Left renal cortex interstitium (tissue), 4 donors: ENCODE measurements at regions not wholly inside any gene's neighbourhood (a gene's known extent, or its start where the extent isn't known, plus 50 kb on each side); places are given as distances from the start of the nearest gene placed in this dataset.

ENCODE experiments used
- DNase-seq, 4 donors: peaks; one replicate each; pipeline ENCODE4 v3.0.0-alpha.2; 2013; ENCODE audit warnings: low read depth in 4 of 4, low spot score in 2 of 4, missing footprints in 1 of 4

DNA sequence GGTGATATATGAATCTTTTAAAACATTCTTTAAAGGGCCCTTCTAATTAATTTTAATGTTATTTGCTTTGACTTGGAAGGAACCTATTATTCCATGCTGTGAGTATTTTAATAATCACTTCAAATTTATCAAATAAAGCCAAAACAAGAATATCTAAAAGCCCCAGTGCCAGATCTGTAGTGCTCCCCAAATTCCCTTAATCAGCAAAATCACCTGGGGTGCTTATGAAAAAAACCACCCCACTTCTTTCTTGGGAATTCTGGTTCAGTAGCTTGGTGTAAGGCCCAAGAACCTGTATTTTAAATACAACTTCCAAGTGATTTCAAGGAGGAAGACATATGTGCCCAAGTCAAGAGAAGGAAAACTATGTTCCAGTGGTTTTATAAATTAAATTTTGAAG lies 202.4 kb upstream of the OSR1 start:
- no peak for DNase-seq

DNA sequence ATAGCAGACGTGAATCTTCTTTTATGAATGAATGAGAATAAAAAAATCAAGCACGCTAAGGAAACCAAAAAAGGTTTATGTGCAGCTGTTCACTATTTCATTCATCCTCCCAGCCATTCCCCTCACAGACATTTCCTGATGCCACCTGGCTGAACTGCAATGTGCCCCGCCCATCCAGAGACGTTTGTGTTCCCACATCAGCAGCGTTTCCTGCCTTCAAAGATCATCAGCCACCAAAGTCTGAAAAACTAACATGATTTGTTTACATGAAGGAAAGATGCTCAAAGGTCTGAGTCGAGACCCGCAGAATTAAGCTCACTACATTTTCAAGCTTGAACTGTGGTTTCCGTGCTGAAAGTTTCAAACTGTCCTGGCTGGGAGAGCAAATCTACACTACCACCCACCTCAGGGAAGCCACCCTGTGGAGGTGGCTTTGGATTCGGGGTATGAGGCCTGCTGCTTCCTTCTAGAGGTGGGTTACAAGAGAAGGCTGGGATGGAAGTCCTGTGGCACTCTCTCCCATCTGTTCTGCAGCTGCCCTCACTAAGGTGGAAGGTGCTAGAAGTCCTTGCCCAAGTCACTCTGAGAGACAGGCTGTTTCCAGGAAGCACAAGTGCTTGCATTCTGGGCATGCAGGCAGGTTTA lies 201.3 kb upstream of the OSR1 start:
- DNase-seq = no peak

DNA sequence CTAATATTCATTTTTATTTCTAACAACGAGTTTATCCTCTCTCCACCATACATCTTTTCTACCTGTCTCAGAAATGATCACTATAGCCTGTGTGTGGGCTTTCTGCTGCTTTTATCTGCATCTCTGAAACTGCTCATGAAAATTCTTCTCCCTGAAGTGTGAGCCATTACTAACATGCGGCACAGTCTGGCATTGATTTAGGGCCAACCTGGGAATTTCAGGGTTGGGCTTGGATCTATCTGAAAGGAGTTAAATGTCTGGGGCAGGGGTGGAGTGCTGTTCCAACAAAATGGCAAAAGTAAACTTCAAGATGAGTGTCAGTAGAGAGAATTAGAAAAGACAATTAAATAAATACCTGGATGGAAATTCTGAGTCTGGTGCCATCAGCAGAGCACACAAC lies 198.2 kb upstream of the OSR1 start:
- DNase-seq = no peak

DNA sequence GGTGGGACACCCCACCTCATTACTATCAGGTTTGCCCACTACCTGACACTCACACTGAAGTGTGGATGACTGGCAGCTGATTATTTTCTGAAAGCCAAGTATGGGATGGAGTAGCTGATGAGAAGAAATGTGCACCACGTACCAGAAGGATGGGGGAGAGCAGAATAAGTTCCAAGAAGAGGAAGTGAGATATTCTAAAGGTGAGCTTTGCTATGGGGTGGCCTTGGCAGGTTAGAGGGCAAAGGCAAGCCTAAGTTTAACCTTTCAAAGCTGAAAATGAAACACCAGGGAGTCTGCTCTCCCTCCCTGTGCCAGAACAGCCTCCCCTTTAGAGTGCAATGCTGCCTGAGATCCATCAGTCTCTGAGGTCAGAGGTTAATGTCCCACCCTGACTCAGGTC lies 196.1 kb upstream of the OSR1 start:
- no peak for DNase-seq

DNA sequence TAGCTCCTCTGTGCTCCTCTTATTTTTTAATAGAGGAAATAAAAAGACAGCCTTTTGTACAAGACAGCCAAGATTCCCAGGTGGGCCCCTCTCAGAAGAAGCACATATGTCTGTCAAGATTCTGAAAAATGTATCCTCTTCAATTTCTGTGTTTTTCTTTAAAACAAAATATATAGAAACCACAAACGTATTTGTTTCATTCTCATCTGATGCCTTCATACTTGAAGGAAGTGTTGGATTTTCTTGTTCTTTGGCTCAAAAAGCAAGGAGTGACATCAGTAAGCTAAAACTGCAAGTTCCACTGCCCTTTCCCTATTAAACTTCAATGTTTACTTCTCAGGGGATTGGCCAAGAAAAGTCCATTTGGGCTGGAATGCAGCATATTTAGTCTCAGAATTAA lies 193.8 kb upstream of the OSR1 start:
- DNase-seq = no peak

DNA sequence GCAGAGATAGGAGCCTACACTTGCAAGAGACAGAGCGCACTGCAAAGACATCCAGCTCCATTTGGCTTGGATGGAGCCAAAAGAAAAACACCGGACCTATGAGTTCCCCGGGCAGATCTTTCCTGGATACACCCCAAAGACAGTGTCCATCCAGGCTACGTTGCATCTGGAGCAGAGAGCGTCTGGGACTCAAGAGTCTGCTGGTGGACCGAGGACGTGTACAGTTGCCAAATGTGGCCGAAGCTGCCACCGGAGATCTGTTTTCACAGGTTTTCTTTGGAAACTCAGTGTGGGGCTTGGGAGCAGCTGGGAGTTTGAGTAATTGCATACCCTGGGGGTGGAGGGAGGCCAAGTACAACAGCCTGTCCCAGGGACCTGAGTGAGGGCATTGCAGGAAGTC lies 192.3 kb upstream of the OSR1 start:
- DNase-seq = no peak

DNA sequence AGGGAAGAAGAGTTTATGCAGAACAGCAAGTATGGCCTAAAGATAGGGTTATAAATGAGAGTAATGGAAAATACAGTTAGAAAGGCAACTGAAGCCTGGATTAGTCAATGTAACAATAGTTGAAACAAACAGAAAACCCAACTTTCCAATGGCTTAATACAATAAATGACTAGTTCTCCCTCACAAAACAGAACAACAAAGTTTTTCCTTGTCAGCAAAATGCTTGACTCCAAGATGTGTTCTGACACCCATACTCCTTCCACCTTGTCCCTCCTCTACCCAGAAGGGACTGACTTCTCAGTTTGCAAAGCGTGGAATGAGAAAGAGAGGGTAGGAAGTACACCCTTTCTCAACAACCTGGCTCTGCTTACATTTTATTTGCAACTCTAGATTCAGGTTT lies 191.4 kb upstream of the OSR1 start:
- no peak for DNase-seq

DNA sequence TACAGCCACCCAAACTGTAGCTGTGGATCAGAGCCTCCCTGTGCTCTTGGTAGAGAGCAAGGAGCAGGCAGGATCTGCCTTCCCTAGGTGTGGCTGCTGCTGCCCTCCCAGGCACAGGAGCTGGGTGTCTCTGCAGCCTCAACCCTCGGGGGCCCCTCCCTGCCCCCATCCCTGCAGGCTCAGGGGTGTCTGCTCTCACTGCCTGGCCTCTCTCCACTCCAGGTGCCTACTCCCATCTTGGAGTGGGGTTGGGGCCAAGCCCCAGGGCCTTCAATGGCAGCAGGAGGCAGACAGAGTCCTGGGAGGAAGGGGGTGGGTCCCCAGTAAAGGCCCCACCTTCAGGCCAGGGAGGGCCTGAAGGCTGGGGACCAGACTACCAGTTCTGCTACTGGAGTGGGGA lies 189.7 kb upstream of the OSR1 start:
- DNase-seq = no peak

DNA sequence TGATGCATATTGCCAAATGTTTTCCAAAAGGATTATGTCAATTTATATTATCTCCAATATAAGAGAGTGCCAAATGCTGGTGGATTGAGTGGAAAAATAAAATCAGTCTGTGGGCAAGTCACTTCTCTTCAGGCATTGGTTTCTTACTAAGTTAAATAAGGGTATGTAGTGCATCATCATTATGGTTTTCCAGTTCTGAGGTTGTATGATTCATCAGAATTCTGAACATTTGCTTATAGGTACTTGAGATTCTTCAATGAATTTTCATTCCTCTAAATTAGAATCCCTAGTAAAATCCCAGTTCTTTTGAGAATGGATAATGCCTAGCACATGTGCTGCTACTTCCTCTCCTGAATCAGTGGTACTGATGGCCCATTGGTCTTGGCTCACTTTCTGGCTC lies 188.9 kb upstream of the OSR1 start:
- no peak for DNase-seq

DNA sequence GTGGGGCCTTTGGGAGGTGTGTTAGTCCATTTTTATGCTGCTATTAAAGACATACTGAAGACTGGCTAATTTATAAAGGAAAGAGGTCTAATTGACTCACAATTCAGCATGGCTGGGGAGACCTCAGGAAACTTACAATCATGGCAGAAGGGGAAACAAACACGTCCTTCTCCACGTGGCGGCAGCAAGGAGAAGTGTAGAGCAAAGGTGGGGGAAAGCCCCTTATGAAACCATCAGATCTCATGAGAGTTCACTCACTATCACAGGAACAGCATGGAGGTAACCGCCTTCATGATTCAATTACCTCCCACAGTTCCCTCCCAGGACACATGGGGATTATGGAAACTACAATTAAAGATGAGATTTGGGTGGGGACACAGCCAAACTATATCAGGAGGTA lies 187.1 kb upstream of the OSR1 start:
- DNase-seq = no peak

DNA sequence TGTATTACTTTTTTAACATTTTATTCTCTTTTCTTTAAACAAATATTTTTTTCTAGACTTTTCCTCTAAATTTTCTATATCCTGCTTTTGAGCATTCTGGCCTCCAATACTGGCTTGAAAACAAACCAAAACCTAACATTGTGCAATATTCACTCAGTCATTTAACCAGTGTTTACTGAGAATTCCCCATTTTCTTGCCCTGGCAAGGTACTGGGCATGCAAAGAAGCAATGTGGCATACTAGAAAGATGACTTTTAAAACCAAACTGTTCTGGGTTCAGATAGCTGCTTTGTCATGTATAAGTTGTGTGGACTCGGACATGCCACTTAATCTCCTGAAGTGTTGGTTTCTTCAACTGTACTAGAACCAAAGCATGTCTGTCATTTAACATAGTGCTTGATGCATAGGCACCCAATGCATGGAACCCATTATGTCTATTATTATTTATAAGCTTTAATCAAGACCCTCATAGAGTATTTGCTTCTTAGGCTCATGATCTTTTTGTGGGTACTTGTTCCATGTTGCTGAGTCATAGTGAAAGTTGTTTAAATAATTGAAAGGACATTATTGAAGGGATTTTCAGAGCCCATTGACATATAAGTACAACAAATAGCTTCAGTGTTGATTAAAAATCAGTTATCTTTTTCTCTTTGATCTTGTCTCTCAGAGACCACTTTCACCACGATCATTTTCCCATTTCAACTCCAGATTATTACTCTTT lies 185.4 kb upstream of the OSR1 start:
- DNase-seq = no peak

DNA sequence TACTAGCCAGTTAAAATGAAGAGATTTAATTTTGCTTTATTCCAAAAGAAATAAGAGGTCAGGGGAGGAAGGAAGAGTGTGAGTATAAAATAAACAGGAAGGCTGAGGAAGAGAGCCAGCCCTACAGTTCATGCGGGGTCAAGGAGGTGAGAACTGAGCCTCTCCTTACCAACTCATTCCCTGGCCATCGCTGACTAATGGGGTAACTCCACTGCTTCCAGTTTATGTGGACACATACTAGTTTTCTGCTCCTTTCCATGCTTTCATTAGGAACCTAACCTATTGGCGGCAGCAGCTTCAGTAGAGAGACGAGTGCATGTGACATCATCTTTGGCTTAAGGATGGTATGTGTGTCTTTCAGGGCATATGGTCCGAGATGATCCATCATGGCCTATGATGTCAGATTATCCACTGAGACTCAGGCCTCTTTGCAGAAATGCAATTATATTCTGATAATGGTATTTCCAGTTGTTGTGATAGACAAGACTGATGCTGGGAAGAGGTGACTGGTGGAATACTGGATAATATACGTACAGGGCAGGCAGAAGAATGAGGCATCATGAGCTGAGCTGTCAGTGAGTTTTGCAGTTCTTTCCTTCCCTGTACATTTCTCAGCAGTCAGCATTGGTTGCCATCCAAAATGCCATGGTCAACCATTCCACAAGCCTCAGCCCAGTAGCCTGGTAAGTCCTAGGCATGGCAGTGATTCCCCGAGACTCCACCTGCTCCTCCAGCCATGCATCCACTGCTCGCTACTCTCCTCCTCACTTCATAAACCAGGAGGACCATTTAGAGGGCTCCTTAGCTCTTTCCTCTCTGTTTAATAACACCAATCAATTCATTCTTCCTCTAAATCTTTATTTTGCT lies 184.6 kb upstream of the OSR1 start:
- no peak for DNase-seq

DNA sequence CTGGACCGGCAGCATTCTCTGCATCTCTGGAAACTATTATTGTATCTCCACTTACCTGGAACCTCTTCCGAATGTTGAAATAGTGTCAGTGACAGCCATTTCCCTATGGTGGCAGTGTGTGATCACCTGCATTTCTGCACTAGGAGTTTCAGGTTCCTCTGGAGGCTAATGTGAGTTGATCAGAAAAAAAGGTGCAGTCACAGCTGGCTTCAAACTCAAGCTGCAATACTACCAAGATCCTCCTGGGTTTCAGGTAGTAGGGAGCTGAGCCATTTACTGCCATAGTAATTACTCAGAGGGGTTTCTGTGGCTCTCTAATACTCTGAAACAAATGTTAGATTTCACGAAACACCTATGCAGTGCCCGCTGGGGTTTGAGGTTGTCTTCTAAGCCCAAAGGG lies 183.5 kb upstream of the OSR1 start:
- no peak for DNase-seq

DNA sequence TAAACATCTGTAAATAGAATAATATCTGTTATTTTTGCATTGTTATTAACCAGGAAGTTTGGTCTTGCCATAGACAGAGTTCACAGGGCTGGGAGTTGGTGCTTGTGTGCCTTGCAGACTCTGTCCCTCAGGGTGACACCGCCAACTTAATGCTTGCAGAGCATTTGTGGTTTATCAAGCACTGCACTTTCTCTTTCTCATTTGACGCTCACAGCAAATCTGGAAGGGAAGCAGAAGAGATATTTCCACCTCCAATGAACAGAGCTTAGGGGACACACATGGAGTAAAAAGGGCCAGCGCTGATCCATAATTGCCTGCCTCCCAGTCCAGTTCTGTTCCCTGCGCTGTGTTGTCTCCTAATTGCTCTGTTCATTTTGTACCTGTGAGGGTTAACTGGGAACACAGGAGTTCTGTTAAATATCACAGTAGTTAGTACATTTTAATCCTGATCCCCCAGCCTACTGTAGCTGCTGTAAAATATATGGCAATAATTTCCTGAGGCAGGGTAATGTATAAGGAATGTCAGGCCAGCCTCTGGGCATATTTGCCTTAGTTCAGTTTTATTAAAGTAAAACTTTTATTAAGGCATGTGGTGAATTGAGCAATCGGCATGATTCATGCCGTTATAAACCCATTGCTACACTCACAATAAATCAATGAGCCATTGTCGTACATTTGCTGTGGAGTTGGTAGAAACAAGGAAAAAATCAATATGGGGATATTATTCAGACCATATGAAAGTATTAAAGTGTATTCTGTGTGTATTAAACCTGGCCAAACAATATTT lies 182.5 kb upstream of the OSR1 start:
- no peak for DNase-seq

DNA sequence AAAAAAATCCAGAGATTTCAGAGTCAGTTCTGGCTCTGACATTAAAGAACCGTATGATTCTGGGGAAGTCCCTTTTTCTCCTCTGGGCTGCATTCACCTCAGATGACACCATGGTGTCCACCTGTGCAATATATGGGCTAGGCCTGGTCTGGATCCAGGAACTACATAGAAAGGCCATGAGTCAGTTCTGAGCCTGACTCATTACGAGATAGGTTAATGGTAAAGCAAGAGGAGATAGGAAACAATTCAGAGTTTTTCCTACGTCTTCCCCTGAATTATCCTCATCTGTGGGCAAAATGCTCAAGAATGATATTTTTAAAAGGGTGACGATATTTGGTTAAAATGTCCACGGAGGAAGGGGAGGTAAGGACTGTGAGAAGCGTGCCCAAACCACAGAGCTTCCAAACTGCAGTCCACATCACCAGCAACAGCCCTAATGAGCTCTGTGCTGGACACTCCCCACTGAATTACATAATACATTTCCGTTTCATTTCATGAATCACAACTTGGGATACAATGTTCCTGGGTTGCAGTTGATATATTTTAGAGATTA lies 180.1 kb upstream of the OSR1 start:
- no peak for DNase-seq

DNA sequence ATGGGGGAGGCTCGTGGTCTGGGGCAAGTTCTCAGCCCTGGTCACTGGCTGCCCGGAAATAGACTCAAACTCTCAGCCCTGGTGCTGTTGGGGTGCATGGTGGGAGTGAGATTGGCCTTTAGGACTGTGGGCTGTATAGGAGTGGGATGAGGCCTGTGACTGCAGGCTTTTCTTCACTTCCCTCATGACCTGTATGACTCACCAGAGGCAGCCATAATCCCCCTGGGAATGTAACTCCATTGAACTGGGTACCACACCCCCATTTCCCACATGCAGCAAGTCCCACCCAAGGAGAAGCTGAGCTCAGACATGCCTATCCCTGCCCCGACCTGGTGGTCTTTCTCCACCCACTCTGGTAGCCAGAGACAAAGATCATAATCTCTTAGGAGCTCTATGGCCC lies 177.7 kb upstream of the OSR1 start:
- no peak for DNase-seq

DNA sequence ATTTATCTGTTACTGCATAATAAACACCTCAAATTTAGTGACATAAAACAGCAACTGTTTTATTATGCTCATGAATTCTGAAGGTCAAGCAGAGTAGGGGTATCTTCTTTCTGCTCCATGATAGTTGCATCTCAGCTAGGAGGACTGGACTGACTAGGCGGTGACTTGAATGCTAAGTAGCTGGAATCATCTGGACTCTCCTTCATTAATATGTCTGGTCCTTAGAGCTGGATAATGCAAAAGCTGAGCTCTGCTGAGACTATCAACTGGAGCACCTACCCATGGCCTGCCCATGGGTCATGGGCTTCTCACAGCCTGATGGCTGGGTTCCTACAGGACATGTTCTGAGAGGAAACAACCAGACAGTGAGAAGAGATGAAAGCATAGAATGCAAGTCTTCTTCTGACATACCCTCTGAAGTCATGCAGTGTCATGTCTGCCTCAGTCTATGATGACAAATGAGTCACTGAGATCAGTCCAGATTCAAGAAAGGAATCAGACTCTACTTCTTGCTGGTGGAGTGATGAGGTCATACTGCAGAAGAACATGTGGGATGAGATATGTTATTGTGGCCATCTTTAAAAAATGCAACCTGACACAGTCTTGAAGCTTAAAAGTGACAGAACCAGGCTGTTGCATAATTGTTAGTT lies 174.2 kb upstream of the OSR1 start:
- no peak for DNase-seq

DNA sequence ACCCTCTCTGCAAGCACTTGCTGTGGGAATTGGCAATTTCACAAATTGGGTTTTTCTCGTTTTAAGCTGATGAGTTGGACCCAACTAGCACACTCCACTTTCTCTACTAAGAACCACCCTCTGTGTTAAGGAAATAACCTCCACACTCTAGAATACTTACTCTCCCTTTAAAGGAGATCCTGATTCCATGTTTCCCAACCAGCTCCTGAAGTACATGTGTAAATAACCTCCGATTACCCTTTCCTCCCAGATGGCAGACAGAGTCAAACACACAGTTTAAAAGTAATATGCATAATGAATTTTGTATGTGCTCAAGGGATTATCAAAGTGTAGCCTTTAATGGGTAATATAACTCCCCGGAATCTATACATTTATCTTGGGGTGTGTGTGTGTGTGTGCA lies 171.3 kb upstream of the OSR1 start:
- DNase-seq = no peak

DNA sequence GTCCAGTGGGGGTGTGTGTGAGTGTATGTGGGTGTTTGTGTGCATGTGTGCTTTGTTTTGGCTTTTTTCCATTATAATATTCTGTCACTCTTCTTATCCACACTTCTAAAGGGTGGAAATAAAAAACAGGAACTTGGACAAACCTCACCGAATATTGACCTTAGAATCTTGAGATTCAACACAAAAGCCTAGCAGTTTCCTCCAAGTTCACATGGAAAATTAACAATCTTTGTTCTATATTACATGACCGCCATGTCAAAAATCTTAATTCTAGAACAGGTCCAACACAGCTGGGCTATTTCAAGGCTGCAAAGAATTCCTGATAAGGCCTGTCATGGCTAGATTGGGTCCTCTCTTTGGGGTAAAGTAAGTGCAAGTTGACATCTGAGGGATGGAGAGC lies 169.3 kb upstream of the OSR1 start:
- no peak for DNase-seq

DNA sequence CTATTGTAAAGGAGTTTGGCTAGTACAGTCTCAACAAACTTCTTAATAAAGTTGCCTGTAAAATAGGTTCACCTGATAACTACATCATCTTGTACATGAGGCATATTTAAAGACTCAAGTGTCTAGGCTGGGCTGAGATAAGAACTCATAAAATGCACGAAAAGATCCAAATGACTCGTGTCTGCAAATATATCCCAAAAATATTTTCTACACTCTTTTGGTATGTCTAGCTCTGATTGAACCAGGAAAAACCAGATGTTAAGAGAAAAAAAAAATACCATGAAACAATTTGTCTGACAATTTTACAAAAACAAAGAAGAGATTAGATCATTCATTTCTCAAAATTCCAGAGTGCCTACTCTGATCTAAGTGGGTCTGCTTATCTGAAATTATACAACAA lies 166.9 kb upstream of the OSR1 start:
- no peak for DNase-seq
